Activated T-helper 1 cell treated with anti-CD3 and anti-CD28 coated beads, Interleukin-2, amount 50 U/mL, for 16 hours (primary cell): ENCODE measurements at regions not wholly inside any gene's neighbourhood (a gene's known extent, or its start where the extent isn't known, plus 50 kb on each side); places are given as distances from the start of the nearest gene placed in this dataset.

ENCODE experiments used
- DNase-seq, 2 donors: peaks; one replicate each; pipeline ENCODE4 v3.0.0-alpha.2; 2020; ENCODE audit warnings: low read depth in 1 of 2, low spot score in 1 of 2

- no peak for DNase-seq
Observed at GRCh38 chr16:79271583-79271982, 329.0 kb downstream of the MAF start.

GRCh38 chr16:79270011-79270410, 330.5 kb downstream of the MAF start:
- no peak for DNase-seq

GRCh38 chr16:79269211-79269863, 331.2 kb downstream of the MAF start:
- peak in 1 of 2 donors; percentile 47 for DNase-seq

GRCh38 chr16:79267781-79268180, 332.8 kb downstream of the MAF start:
- peak in 1 of 2 donors; percentile 30 for DNase-seq

GRCh38 chr16:79267146-79267545, 333.4 kb downstream of the MAF start:
- DNase-seq = no peak

GRCh38 chr16:79265701-79266100, 334.8 kb downstream of the MAF start:
- no peak for DNase-seq

- DNase-seq = no peak
Observed at GRCh38 chr16:79265196-79265595, 335.3 kb downstream of the MAF start.

- no peak for DNase-seq
Observed at GRCh38 chr16:79264237-79265109, 336.1 kb downstream of the MAF start.

GRCh38 chr16:79263425-79263824, 337.1 kb downstream of the MAF start:
- DNase-seq = no peak
